GM23338 (cell line): ENCODE measurements at regions not wholly inside any gene's neighbourhood (a gene's known extent, or its start where the extent isn't known, plus 50 kb on each side); places are given as distances from the start of the nearest gene placed in this dataset.

Source experiments
- ATAC-seq: fragments of 200-7000 bp; cut with Tn5 transposase; 3 replicates; pipeline ENCODE4 v1.9.1; 2020
- DNase-seq: peaks from one replicate; pipeline ENCODE4 v3.0.0-alpha.2; 2015; ENCODE audit warnings: low spot score
- H2AFZ ChIP-seq: fragments of 200-600 bp; sonication (generic); 2 replicates; pipeline ENCODE4 v1.8.0; 2016; ENCODE audit warnings: antibody characterized with exemption, mild to moderate bottlenecking, moderate library complexity
- H3F3A ChIP-seq: fragments of 200-600 bp; sonication (generic); replicated peaks from 2 replicates; pipeline ENCODE4 v1.8.0; 2017; ENCODE audit warnings: antibody characterized with exemption, mixed run types, low read depth
- H3K27ac ChIP-seq: fragments of 200-600 bp; sonication (generic); 2 replicates; pipeline ENCODE4 v1.6.1; 2016; ENCODE audit warnings: low read depth
- H3K27me3 ChIP-seq: fragments of 200-600 bp; sonication (generic); 2 replicates; pipeline ENCODE4 v1.8.0; 2016; ENCODE audit warnings: mild to moderate bottlenecking, mixed run types, moderate library complexity; ENCODE audit not compliant: insufficient read depth
- H3K36me3 ChIP-seq: fragments of 200-600 bp; sonication (generic); 2 replicates; pipeline ENCODE4 v1.8.0; 2016; ENCODE audit warnings: mild to moderate bottlenecking; ENCODE audit not compliant: insufficient read depth
- H3K4me1 ChIP-seq: fragments of 200-600 bp; sonication (generic); 2 replicates; pipeline ENCODE4 v1.8.0; 2016; ENCODE audit warnings: mild to moderate bottlenecking, moderate library complexity; ENCODE audit not compliant: insufficient read depth
- H3K4me2 ChIP-seq: fragments of 200-600 bp; sonication (generic); 2 replicates; pipeline ENCODE4 v1.7.1; 2017; ENCODE audit warnings: mixed run types
- H3K4me3 ChIP-seq: fragments of 200-600 bp; sonication (generic); 2 replicates; pipeline ENCODE4 v1.6.1; 2016; ENCODE audit warnings: mixed run types
- H3K79me2 ChIP-seq: fragments of 200-600 bp; sonication (generic); replicated peaks from 2 replicates; pipeline ENCODE4 v1.8.0; 2017; ENCODE audit warnings: mild to moderate bottlenecking; ENCODE audit not compliant: insufficient read depth
- H3K9me2 ChIP-seq: fragments of 200-600 bp; sonication (generic); 2 replicates; pipeline ENCODE4 v1.8.0; 2017; ENCODE audit not compliant: insufficient read depth
- H4K20me1 ChIP-seq: fragments of 200-600 bp; sonication (generic); replicated peaks from 2 replicates; pipeline ENCODE4 v1.8.0; 2017; ENCODE audit warnings: mild to moderate bottlenecking; ENCODE audit not compliant: insufficient read depth
- H3K27ac Mint-ChIP-seq: 2 replicates; pipeline ENCODE4 v1.8.0; 2020; ENCODE audit warnings: inconsistent platforms, mild to moderate bottlenecking, moderate library complexity, mixed read lengths
- H3K27me3 Mint-ChIP-seq: 3 replicates; pipeline ENCODE4 v1.8.0; 2022; ENCODE audit warnings: low read depth, mild to moderate bottlenecking, moderate library complexity, mixed read lengths, inconsistent platforms; ENCODE audit not compliant: insufficient read depth, poor library complexity
- H3K36me3 Mint-ChIP-seq: 3 replicates; pipeline ENCODE4 v1.8.0; 2021; ENCODE audit warnings: low read depth, mild to moderate bottlenecking, inconsistent platforms, moderate library complexity, mixed read lengths
- H3K4me1 Mint-ChIP-seq: 3 replicates; pipeline ENCODE4 v1.8.0; 2020; ENCODE audit warnings: mild to moderate bottlenecking, inconsistent platforms, mixed read lengths
- H3K4me3 Mint-ChIP-seq: 3 replicates; pipeline ENCODE4 v1.8.0; 2021; ENCODE audit warnings: moderate library complexity, mild to moderate bottlenecking, inconsistent platforms, mixed read lengths
- H3K9me3 Mint-ChIP-seq: 3 replicates; pipeline ENCODE4 v1.8.0; 2020; ENCODE audit warnings: moderate library complexity, mild to moderate bottlenecking, inconsistent platforms, mixed read lengths
- CREB1 ChIP-seq: fragments of 250-450 bp; sonication (Bioruptor Pico); IDR thresholded peaks from 2 replicates; pipeline ENCODE4 v1.5.0; 2020; ENCODE audit warnings: low read depth, mild to moderate bottlenecking, moderate library complexity
- CTCF ChIP-seq, 2 experiments: fragments of 200-600 bp in 1 of 2; sonication (generic) in 1 of 2; conservative IDR thresholded peaks; 2 replicates each; pipeline versions ENCODE4 v1.5.1 to v1.6.1; 2016 to 2017; ENCODE audit warnings: antibody characterized with exemption in 2 of 2, low read depth in 2 of 2, mild to moderate bottlenecking in 2 of 2, moderate library complexity in 1 of 2
- EZH2phosphoT487 ChIP-seq: fragments of 200-600 bp; sonication (generic); IDR thresholded peaks from one replicate; pipeline ENCODE4 v1.8.1; 2018; ENCODE audit warnings: antibody characterized with exemption; ENCODE audit not compliant: unreplicated experiment
- JUNB ChIP-seq: IDR thresholded peaks from one replicate; pipeline ENCODE4 v1.6.1; 2016; ENCODE audit warnings: antibody characterized with exemption; ENCODE audit not compliant: unreplicated experiment
- STAT1 ChIP-seq: IDR thresholded peaks from one replicate; pipeline ENCODE4 v1.6.1; 2016; ENCODE audit warnings: antibody characterized with exemption; ENCODE audit not compliant: unreplicated experiment
- ZNF331 ChIP-seq: fragments of 250-450 bp; sonication (Bioruptor Pico); IDR thresholded peaks from 2 replicates; pipeline ENCODE4 v1.5.0; 2020; ENCODE audit warnings: low read depth, mild to moderate bottlenecking, moderate library complexity
- ZNF462 ChIP-seq: fragments of 250-450 bp; sonication (Bioruptor Pico); IDR thresholded peaks from 2 replicates; pipeline ENCODE4 v1.5.0; 2020; ENCODE audit warnings: mild to moderate bottlenecking, moderate library complexity

- Mint-ChIP-seq H3K27me3 (peaks cover 33% of the 10 kb centered on the region), H3K27ac (no peak overlapping the region), H3K4me3 (no peak overlapping the region), H3K36me3 (no peaks in the 10 kb centered on the region), H3K9me3 (no peaks in the 10 kb centered on the region; the same call in 2 of the 3 replicates), H3K4me1 (peaks cover 31% of the 10 kb centered on the region)
- H3K36me3 ChIP-seq, result no peaks in the 10 kb centered on the region
- no peaks in the 10 kb centered on the region for H3F3A ChIP-seq
- H3K4me1 ChIP-seq, result peaks cover 22% of the 10 kb centered on the region
- H3K27ac ChIP-seq, result no peak overlapping the region
- H3K9me2 ChIP-seq, result peaks cover 2% of the 10 kb centered on the region; the same call in 1 of the 2 replicates
- no peak overlapping the region for H3K4me2 ChIP-seq
- H2AFZ ChIP-seq, result peak overlapping the region; percentile 43; the same call in 1 of the 2 replicates
- TF ChIP-seq ZNF462 (CRISPR knock-in tag) (no peak), JUNB (no peak), EZH2phosphoT487 (no peak), ZNF331 (CRISPR knock-in tag) (no peak), CTCF (conservative IDR thresholded peaks at IDR 0.05; ENCODE audit: low read depth in 2 of 2) (no peak), CREB1 (CRISPR knock-in tag) (no peak), STAT1 (no peak)
- DNase-seq, result no peak
- H3K4me3 ChIP-seq, result no peak overlapping the region
- peaks cover 15% of the 10 kb centered on the region; the same call in 1 of the 2 replicates for H3K27me3 ChIP-seq
- peak; percentile 33 for ATAC-seq
- H3K79me2 ChIP-seq, result no peaks in the 10 kb centered on the region
- H4K20me1 ChIP-seq, result no peaks in the 10 kb centered on the region
Observed at GRCh38 chr10:43753397-43754061, 104.8 kb upstream of the ZNF32 start.
